Muscle layer of colon (tissue), 2 donors: ENCODE measurements at regions not wholly inside any gene's neighbourhood (a gene's known extent, or its start where the extent isn't known, plus 50 kb on each side); places are given as distances from the start of the nearest gene placed in this dataset.

Experiments used
- H3K27ac ChIP-seq: one replicate; pipeline ENCODE4 v1.7.0; 2013; ENCODE audit warnings: low read depth, mild to moderate bottlenecking, low read length, moderate library complexity
- H3K27me3 ChIP-seq, 2 donors: one replicate each; pipeline ENCODE4 v1.7.0; 2013; ENCODE audit warnings: low read length in 2 of 2, mild to moderate bottlenecking in 2 of 2; ENCODE audit not compliant: insufficient read depth in 2 of 2, control insufficient read depth in 1 of 2
- H3K36me3 ChIP-seq: one replicate; pipeline ENCODE4 v1.7.0; 2013; ENCODE audit warnings: mild to moderate bottlenecking, low read length; ENCODE audit not compliant: insufficient read depth
- H3K4me1 ChIP-seq: one replicate; pipeline ENCODE4 v1.7.0; 2013; ENCODE audit warnings: mild to moderate bottlenecking, low read length; ENCODE audit not compliant: insufficient read depth
- H3K4me3 ChIP-seq, 2 donors: one replicate each; pipeline ENCODE4 v1.7.0; 2013; ENCODE audit warnings: low read length in 2 of 2, low read depth in 1 of 2, mild to moderate bottlenecking in 1 of 2, moderate library complexity in 1 of 2
- H3K9ac ChIP-seq: one replicate; pipeline ENCODE4 v1.7.0; 2013; ENCODE audit warnings: low read length
- H3K9me3 ChIP-seq: one replicate; pipeline ENCODE4 v1.7.0; 2013; ENCODE audit warnings: mild to moderate bottlenecking, low read length
- donor health status: abdominal sarcoma.
- donor health status: Adenocarcinoma of cecum.

GRCh38 chr5:73357576-73357975 lies 91.0 kb downstream of the FOXD1 start:
- H3K27me3 ChIP-seq, result no peaks in the 10 kb centered on the region
- H3K36me3 ChIP-seq, result no peaks in the 10 kb centered on the region
- H3K9me3 ChIP-seq, result no peaks in the 10 kb centered on the region
- no peak overlapping the region for H3K9ac ChIP-seq
- H3K27ac ChIP-seq, result no peak overlapping the region
- no peaks in the 10 kb centered on the region for H3K4me1 ChIP-seq
- no peak overlapping the region for H3K4me3 ChIP-seq

- Histone ChIP-seq H3K9ac (no peak overlapping the region), H3K27ac (no peak overlapping the region), H3K9me3 (no peaks in the 10 kb centered on the region), H3K27me3 (no peaks in the 10 kb centered on the region), H3K4me3 (no peak overlapping the region), H3K36me3 (no peaks in the 10 kb centered on the region), H3K4me1 (no peaks in the 10 kb centered on the region)
Measured at GRCh38 chr5:73355108-73355507, 93.5 kb downstream of the FOXD1 start.

- H3K4me3 ChIP-seq, result no peak overlapping the region
- H3K27ac ChIP-seq, result no peak overlapping the region
- no peaks in the 10 kb centered on the region for H3K4me1 ChIP-seq
- H3K9me3 ChIP-seq, result no peaks in the 10 kb centered on the region
- H3K27me3 ChIP-seq, result no peaks in the 10 kb centered on the region
- no peak overlapping the region for H3K9ac ChIP-seq
- H3K36me3 ChIP-seq, result no peaks in the 10 kb centered on the region
Measured at GRCh38 chr5:73354406-73354805, 94.2 kb downstream of the FOXD1 start.

GRCh38 chr5:73352649-73353230 lies 95.8 kb downstream of the FOXD1 start:
- no peaks in the 10 kb centered on the region for H3K27me3 ChIP-seq
- no peak overlapping the region for H3K4me3 ChIP-seq
- H3K9ac ChIP-seq, result no peak overlapping the region
- no peaks in the 10 kb centered on the region for H3K9me3 ChIP-seq
- no peak overlapping the region for H3K27ac ChIP-seq
- H3K36me3 ChIP-seq, result no peaks in the 10 kb centered on the region
- H3K4me1 ChIP-seq, result no peaks in the 10 kb centered on the region

GRCh38 chr5:73352243-73352642 lies 96.3 kb downstream of the FOXD1 start:
- Histone ChIP-seq H3K9me3 (no peaks in the 10 kb centered on the region), H3K27ac (no peak overlapping the region), H3K27me3 (no peaks in the 10 kb centered on the region), H3K9ac (no peak overlapping the region), H3K4me1 (no peaks in the 10 kb centered on the region), H3K36me3 (no peaks in the 10 kb centered on the region), H3K4me3 (no peak overlapping the region)

GRCh38 chr5:73351593-73351992 lies 97.0 kb downstream of the FOXD1 start:
- no peak overlapping the region for H3K4me3 ChIP-seq
- no peaks in the 10 kb centered on the region for H3K36me3 ChIP-seq
- H3K27me3 ChIP-seq, result no peaks in the 10 kb centered on the region
- no peak overlapping the region for H3K9ac ChIP-seq
- H3K4me1 ChIP-seq, result no peaks in the 10 kb centered on the region
- H3K27ac ChIP-seq, result no peak overlapping the region
- no peaks in the 10 kb centered on the region for H3K9me3 ChIP-seq

GRCh38 chr5:73346878-73347408 lies 101.6 kb downstream of the FOXD1 start:
- no peaks in the 10 kb centered on the region for H3K4me1 ChIP-seq
- no peak overlapping the region for H3K27ac ChIP-seq
- H3K27me3 ChIP-seq, result no peaks in the 10 kb centered on the region
- no peak overlapping the region for H3K9ac ChIP-seq
- H3K9me3 ChIP-seq, result no peaks in the 10 kb centered on the region
- no peaks in the 10 kb centered on the region for H3K36me3 ChIP-seq
- H3K4me3 ChIP-seq, result no peak overlapping the region

- H3K9me3 ChIP-seq, result no peaks in the 10 kb centered on the region
- H3K4me1 ChIP-seq, result no peaks in the 10 kb centered on the region
- no peak overlapping the region for H3K4me3 ChIP-seq
- no peak overlapping the region for H3K27ac ChIP-seq
- no peaks in the 10 kb centered on the region for H3K36me3 ChIP-seq
- no peak overlapping the region for H3K9ac ChIP-seq
- H3K27me3 ChIP-seq, result no peaks in the 10 kb centered on the region
Measured at GRCh38 chr5:73344835-73345234, 103.7 kb downstream of the FOXD1 start.

GRCh38 chr5:73339711-73340110 lies 108.9 kb downstream of the FOXD1 start:
- Histone ChIP-seq H3K4me3 (no peak overlapping the region), H3K9me3 (no peaks in the 10 kb centered on the region), H3K27me3 (peaks cover 0 to 5% of the 10 kb centered on the region in 2 donors), H3K4me1 (no peaks in the 10 kb centered on the region), H3K36me3 (no peaks in the 10 kb centered on the region), H3K27ac (no peak overlapping the region), H3K9ac (no peak overlapping the region)

GRCh38 chr5:73339051-73339575 lies 109.5 kb downstream of the FOXD1 start:
- H3K4me3 ChIP-seq, result no peak overlapping the region
- no peaks in the 10 kb centered on the region for H3K4me1 ChIP-seq
- H3K27ac ChIP-seq, result no peak overlapping the region
- H3K36me3 ChIP-seq, result no peaks in the 10 kb centered on the region
- no peak overlapping the region for H3K9ac ChIP-seq
- peaks cover 0 to 5% of the 10 kb centered on the region in 2 donors for H3K27me3 ChIP-seq
- H3K9me3 ChIP-seq, result no peaks in the 10 kb centered on the region

- peaks cover 0 to 5% of the 10 kb centered on the region in 2 donors for H3K27me3 ChIP-seq
- no peak overlapping the region for H3K27ac ChIP-seq
- H3K9me3 ChIP-seq, result no peaks in the 10 kb centered on the region
- no peaks in the 10 kb centered on the region for H3K4me1 ChIP-seq
- H3K9ac ChIP-seq, result no peak overlapping the region
- H3K36me3 ChIP-seq, result no peaks in the 10 kb centered on the region
- H3K4me3 ChIP-seq, result no peak overlapping the region
Measured at GRCh38 chr5:73338256-73339050, 110.1 kb downstream of the FOXD1 start.
